Naive thymus-derived CD4-positive, alpha-beta T cell (primary cell): ENCODE measurements at regions not wholly inside any gene's neighbourhood (a gene's known extent, or its start where the extent isn't known, plus 50 kb on each side); places are given as distances from the start of the nearest gene placed in this dataset.

Source experiments
- ATAC-seq: fragments of 150-1000 bp; cut with Tn5 transposase; 2 replicates; pipeline ENCODE4 v1.10.0; 2021; ENCODE audit warnings: mild to moderate bottlenecking, moderate library complexity
- CTCF ChIA-PET: fragments of 350-600 bp; sonication (Branson Sonifier 250); formaldehyde crosslinking; loops from one replicate; lab custom pipeline; 2021; ENCODE audit warnings: antibody characterized with exemption; lab: Charles Lee
- POLR2A ChIA-PET: fragments of 350-600 bp; sonication (Branson Sonifier 250); formaldehyde crosslinking; loops from one replicate; lab custom pipeline; 2021; ENCODE audit warnings: antibody characterized with exemption, inconsistent platforms; lab: Charles Lee
- DNase-seq, 9 donors: peaks; one replicate each; pipeline versions ENCODE4 v3.0.0 to v3.0.0-alpha.2; 2020 to 2022; ENCODE audit warnings: mixed read lengths in 1 of 9
- H3K27ac ChIP-seq: one replicate; pipeline ENCODE4 v1.7.0; 2013; ENCODE audit warnings: mild to moderate bottlenecking, low read depth, low read length, moderate library complexity
- H3K27me3 ChIP-seq, 2 donors: one replicate each; pipeline ENCODE4 v1.7.0; 2013; ENCODE audit warnings: low read length in 2 of 2, mild to moderate bottlenecking in 2 of 2, moderate library complexity in 2 of 2; ENCODE audit not compliant: control insufficient read depth in 2 of 2, insufficient read depth in 2 of 2
- H3K36me3 ChIP-seq, 3 experiments: 1 replicate in 2 of 3; 2 replicates in 1 of 3; pipeline ENCODE4 v1.7.0; 2013; ENCODE audit warnings: low read length in 3 of 3, mild to moderate bottlenecking in 3 of 3, moderate library complexity in 1 of 3; ENCODE audit not compliant: insufficient read depth in 3 of 3, control insufficient read depth in 2 of 3
- H3K4me1 ChIP-seq, 2 donors: one replicate each; pipeline ENCODE4 v1.7.0; 2013; ENCODE audit warnings: low read length in 2 of 2, mild to moderate bottlenecking in 2 of 2, moderate library complexity in 1 of 2; ENCODE audit not compliant: control insufficient read depth in 2 of 2, insufficient read depth in 2 of 2
- H3K4me3 ChIP-seq: 2 replicates; pipeline ENCODE4 v1.7.0; 2013; ENCODE audit warnings: mild to moderate bottlenecking, low read length
- H3K9me3 ChIP-seq, 3 experiments: 1 replicate in 2 of 3; 2 replicates in 1 of 3; pipeline ENCODE4 v1.7.0; 2013; ENCODE audit warnings: low read length in 3 of 3; ENCODE audit not compliant: control insufficient read depth in 2 of 3
- H3K27ac Mint-ChIP-seq, 9 donors: one replicate each; pipeline ENCODE4 v1.8.0; 2020 to 2022; ENCODE audit warnings: mixed read lengths in 9 of 9, mild to moderate bottlenecking in 8 of 9, moderate library complexity in 5 of 9, inconsistent platforms in 2 of 9
- H3K27me3 Mint-ChIP-seq, 5 donors: one replicate each; pipeline ENCODE4 v1.8.0; 2021 to 2022; ENCODE audit warnings: mixed read lengths in 5 of 5, mild to moderate bottlenecking in 1 of 5
- H3K36me3 Mint-ChIP-seq, 5 donors: one replicate each; pipeline ENCODE4 v1.8.0; 2020 to 2022; ENCODE audit warnings: mixed read lengths in 5 of 5, mild to moderate bottlenecking in 3 of 5, inconsistent platforms in 1 of 5
- H3K4me1 Mint-ChIP-seq, 7 donors: one replicate each; pipeline ENCODE4 v1.8.0; 2020 to 2022; ENCODE audit warnings: mixed read lengths in 7 of 7, mild to moderate bottlenecking in 3 of 7, inconsistent platforms in 1 of 7
- H3K4me3 Mint-ChIP-seq, 10 donors: one replicate each; pipeline ENCODE4 v1.8.0; 2020 to 2022; ENCODE audit warnings: mild to moderate bottlenecking in 10 of 10, mixed read lengths in 10 of 10, moderate library complexity in 6 of 10, inconsistent platforms in 2 of 10
- H3K9me3 Mint-ChIP-seq, 11 donors: one replicate each; pipeline ENCODE4 v1.8.0; 2020 to 2022; ENCODE audit warnings: mixed read lengths in 11 of 11, mild to moderate bottlenecking in 4 of 11, inconsistent platforms in 1 of 11, moderate library complexity in 1 of 11
- intact Hi-C, 2 donors: fragments of 100-400 bp; cut with micrococcal nuclease; formaldehyde crosslinking; loops; one replicate each; pipeline ENCODE4 v1.15.1; 2023

GRCh38 chr11:121792185-121792584 is 323.8 kb downstream of the BLID start:
- intact Hi-C loops: no loop called here
- ChIA-PET CTCF (no interaction called here), POLR2A (no interaction called here)

GRCh38 chr11:121790430-121790829 is 325.6 kb downstream of the BLID start:
- no peaks in the 10 kb centered on the region for H3K36me3 ChIP-seq
- Mint-ChIP-seq H3K4me1 (no peaks in the 10 kb centered on the region), H3K27me3 (peaks cover 0 to 24% (median 22%) of the 10 kb centered on the region in 5 donors), H3K4me3 (no peak overlapping the region), H3K36me3 (peaks cover 0 to 5% (median 0%) of the 10 kb centered on the region in 5 donors), H3K27ac (no peak overlapping the region), H3K9me3 (peaks cover 4 to 15% (median 10%) of the 10 kb centered on the region in 11 donors)
- no peak for ATAC-seq
- H3K4me1 ChIP-seq: no peaks in the 10 kb centered on the region
- intact Hi-C loops: no loop called here
- H3K27ac ChIP-seq: no peak overlapping the region
- ChIA-PET POLR2A (no interaction called here), CTCF (no interaction called here)
- no peak for DNase-seq
- no peaks in the 10 kb centered on the region for H3K27me3 ChIP-seq
- no peak overlapping the region for H3K4me3 ChIP-seq
- no peaks in the 10 kb centered on the region for H3K9me3 ChIP-seq

More at GRCh38 chr11:121792185-121792584, 323.8 kb downstream of the BLID start:
- no peak overlapping the region for H3K4me3 Mint-ChIP-seq
- H3K36me3 Mint-ChIP-seq: no peaks in the 10 kb centered on the region
- H3K4me1 Mint-ChIP-seq: no peaks in the 10 kb centered on the region
- Histone ChIP-seq H3K36me3 (no peaks in the 10 kb centered on the region), H3K27ac (no peak overlapping the region), H3K27me3 (no peaks in the 10 kb centered on the region), H3K4me1 (no peaks in the 10 kb centered on the region), H3K4me3 (no peak overlapping the region), H3K9me3 (no peaks in the 10 kb centered on the region)
- ATAC-seq: no peak
- H3K9me3 Mint-ChIP-seq: peaks cover 0 to 5% (median 4%) of the 10 kb centered on the region in 11 donors
- H3K27ac Mint-ChIP-seq: no peak overlapping the region
- no peak for DNase-seq
- peaks cover 0 to 22% (median 17%) of the 10 kb centered on the region in 5 donors for H3K27me3 Mint-ChIP-seq

- H3K27ac Mint-ChIP-seq: no peak overlapping the region
- H3K4me3 ChIP-seq: no peak overlapping the region
- no peaks in the 10 kb centered on the region for H3K36me3 ChIP-seq
- no peaks in the 10 kb centered on the region for H3K27me3 ChIP-seq
- no peaks in the 10 kb centered on the region for H3K27me3 Mint-ChIP-seq
- ChIA-PET CTCF (no interaction called here), POLR2A (no interaction called here)
- H3K4me1 Mint-ChIP-seq: no peaks in the 10 kb centered on the region
- no peaks in the 10 kb centered on the region for H3K4me1 ChIP-seq
- H3K36me3 Mint-ChIP-seq: no peaks in the 10 kb centered on the region
- H3K27ac ChIP-seq: no peak overlapping the region
- intact Hi-C loops: no loop called here
- H3K4me3 Mint-ChIP-seq: no peak overlapping the region
- DNase-seq (no peak), ATAC-seq (no peak)
- H3K9me3 ChIP-seq: no peaks in the 10 kb centered on the region
- H3K9me3 Mint-ChIP-seq: peaks cover 0 to 11% (median 1%) of the 10 kb centered on the region in 11 donors
Measured at GRCh38 chr11:121780971-121781370, 328.2 kb upstream of the SORL1-AS1 start.

- Histone ChIP-seq H3K27me3 (no peaks in the 10 kb centered on the region), H3K9me3 (no peaks in the 10 kb centered on the region), H3K36me3 (no peaks in the 10 kb centered on the region), H3K27ac (no peak overlapping the region), H3K4me1 (no peaks in the 10 kb centered on the region), H3K4me3 (no peak overlapping the region)
- DNase-seq (no peak), ATAC-seq (no peak)
- peaks cover 0 to 4% (median 0%) of the 10 kb centered on the region in 11 donors for H3K9me3 Mint-ChIP-seq
- H3K27ac Mint-ChIP-seq: no peak overlapping the region
- ChIA-PET CTCF (no interaction called here), POLR2A (no interaction called here)
- H3K27me3 Mint-ChIP-seq: peaks cover 0 to 2% (median 0%) of the 10 kb centered on the region in 5 donors
- no peaks in the 10 kb centered on the region for H3K36me3 Mint-ChIP-seq
- H3K4me3 Mint-ChIP-seq: no peak overlapping the region
- intact Hi-C loops: no loop called here
- H3K4me1 Mint-ChIP-seq: no peaks in the 10 kb centered on the region
Measured at GRCh38 chr11:121777056-121777455, 324.3 kb upstream of the SORL1-AS1 start.

- no peaks in the 10 kb centered on the region for H3K9me3 ChIP-seq
- Mint-ChIP-seq H3K27me3 (peaks cover 0 to 10% (median 7%) of the 10 kb centered on the region in 5 donors), H3K36me3 (no peaks in the 10 kb centered on the region), H3K9me3 (no peaks in the 10 kb centered on the region), H3K27ac (no peak overlapping the region), H3K4me1 (no peaks in the 10 kb centered on the region), H3K4me3 (no peak overlapping the region)
- DNase-seq (no peak), ATAC-seq (no peak)
- no peaks in the 10 kb centered on the region for H3K36me3 ChIP-seq
- no peak overlapping the region for H3K27ac ChIP-seq
- ChIA-PET CTCF (no interaction called here), POLR2A (no interaction called here)
- intact Hi-C loops: no loop called here
- H3K4me1 ChIP-seq: no peaks in the 10 kb centered on the region
- no peaks in the 10 kb centered on the region for H3K27me3 ChIP-seq
- H3K4me3 ChIP-seq: no peak overlapping the region
Measured at GRCh38 chr11:121775276-121775675, 322.5 kb upstream of the SORL1-AS1 start.

GRCh38 chr11:121773076-121773475 is 320.3 kb upstream of the SORL1-AS1 start:
- Histone ChIP-seq H3K27ac (no peak overlapping the region), H3K9me3 (no peaks in the 10 kb centered on the region), H3K36me3 (no peaks in the 10 kb centered on the region), H3K4me3 (no peak overlapping the region), H3K4me1 (no peaks in the 10 kb centered on the region), H3K27me3 (no peaks in the 10 kb centered on the region)
- intact Hi-C loops: no loop called here
- CTCF ChIA-PET: no interaction called here
- peaks cover 0 to 4% (median 0%) of the 10 kb centered on the region in 5 donors for H3K36me3 Mint-ChIP-seq
- H3K9me3 Mint-ChIP-seq: no peaks in the 10 kb centered on the region
- ATAC-seq (no peak), DNase-seq (no peak)
- H3K4me3 Mint-ChIP-seq: no peak overlapping the region
- H3K4me1 Mint-ChIP-seq: no peaks in the 10 kb centered on the region
- H3K27ac Mint-ChIP-seq: no peak overlapping the region
- POLR2A ChIA-PET: no interaction called here
- peaks cover 0 to 24% (median 19%) of the 10 kb centered on the region in 5 donors for H3K27me3 Mint-ChIP-seq

- Histone ChIP-seq H3K36me3 (no peaks in the 10 kb centered on the region), H3K4me1 (no peaks in the 10 kb centered on the region), H3K27me3 (no peaks in the 10 kb centered on the region), H3K4me3 (no peak overlapping the region), H3K27ac (no peak overlapping the region), H3K9me3 (no peaks in the 10 kb centered on the region)
- Mint-ChIP-seq H3K9me3 (no peaks in the 10 kb centered on the region), H3K4me1 (no peaks in the 10 kb centered on the region), H3K27me3 (peaks cover 0 to 30% (median 20%) of the 10 kb centered on the region in 5 donors), H3K27ac (no peak overlapping the region), H3K4me3 (no peak overlapping the region), H3K36me3 (peaks cover 0 to 4% (median 0%) of the 10 kb centered on the region in 5 donors)
- POLR2A ChIA-PET: interaction anchor here (0.9 kb wide), 1 partner anchor 10 kb away, joined by 5 read pairs; no protein-coding TSS in a partner anchor
- CTCF ChIA-PET: no interaction called here
- DNase-seq (no peak), ATAC-seq (no peak)
- intact Hi-C loops: no loop called here
Measured at GRCh38 chr11:121770939-121771595, 318.3 kb upstream of the SORL1-AS1 start.
